ENCODE measurements at regions not wholly inside any gene's neighbourhood (a gene's known extent, or its start where the extent isn't known, plus 50 kb on each side); places are given as distances from the start of the nearest gene placed in this dataset.

DNA sequence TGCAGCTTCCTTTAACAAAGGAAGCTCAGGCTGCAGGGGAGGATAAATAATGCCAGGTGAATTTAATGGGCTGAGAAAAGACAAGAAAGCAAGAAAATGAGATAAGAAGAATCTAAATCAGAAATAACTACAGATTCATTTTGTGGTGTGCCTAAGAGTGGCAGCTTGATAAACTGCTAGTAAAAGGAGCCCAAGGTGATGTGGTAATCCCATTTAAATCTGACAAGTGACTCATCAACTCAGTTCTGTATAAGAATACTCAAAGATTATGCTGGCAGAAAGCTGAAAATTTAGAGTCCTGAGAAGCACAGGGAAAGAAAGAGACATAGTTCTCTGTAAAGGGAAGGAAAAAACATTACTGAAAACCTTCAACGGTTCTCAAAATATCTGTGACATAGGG, 109.4 kb upstream of the PDE1C start:
- DNase-seq (ENCODE audit: low read depth in 3 of 3), result no peak

- DNase-seq (ENCODE audit: low read depth in 3 of 3), result no peak
These were observed 108.6 kb upstream of the PDE1C start for GRCh38 chr7:32178677-32179366.

DNA sequence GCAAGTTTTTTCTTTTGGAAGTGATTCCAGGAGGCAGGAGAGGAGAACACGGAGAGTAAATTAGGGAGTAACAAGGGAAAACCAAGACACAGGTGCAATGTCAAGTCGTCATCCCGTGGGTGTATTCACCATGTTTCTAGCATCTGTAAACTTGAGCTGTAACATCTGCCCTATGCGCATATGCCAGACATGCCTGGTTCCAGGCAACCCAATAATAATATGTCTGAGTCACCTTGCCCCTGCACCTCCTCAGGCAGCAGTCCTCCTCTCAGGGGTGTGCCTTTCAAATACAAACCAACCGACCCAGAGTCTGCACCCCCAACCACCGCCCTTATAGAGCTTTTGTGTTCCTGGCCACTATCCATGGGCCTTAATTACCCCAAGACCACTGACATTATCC, 107.0 kb upstream of the PDE1C start:
- DNase-seq (ENCODE audit: low read depth in 3 of 3), result no peak

- no peak for DNase-seq (ENCODE audit: low read depth in 3 of 3)
These were observed 104.9 kb upstream of the PDE1C start for GRCh38 chr7:32175099-32175498.

- DNase-seq (ENCODE audit: low read depth in 3 of 3), result no peak
These were observed 101.0 kb upstream of the PDE1C start for GRCh38 chr7:32171248-32171647.

DNA sequence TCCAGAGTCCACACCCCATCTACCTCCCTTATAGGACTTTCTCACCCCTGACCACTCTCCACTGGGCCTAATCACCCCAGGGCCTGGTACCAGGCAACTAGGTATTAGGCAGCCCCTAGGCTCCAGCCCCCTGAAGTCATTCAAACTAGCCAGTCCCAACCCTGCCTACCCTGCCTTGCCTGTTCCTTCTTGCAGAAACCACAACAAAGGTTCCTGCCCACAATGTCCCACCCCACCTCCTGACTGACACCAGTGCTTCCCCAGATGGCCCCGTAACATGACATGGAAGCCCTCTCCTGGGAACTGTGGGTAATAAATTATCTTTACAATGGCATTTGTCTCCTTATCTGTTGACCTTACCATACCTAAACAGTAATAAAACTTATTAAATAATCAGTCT, 100.6 kb upstream of the PDE1C start:
- DNase-seq (ENCODE audit: low read depth in 3 of 3), result no peak

DNA sequence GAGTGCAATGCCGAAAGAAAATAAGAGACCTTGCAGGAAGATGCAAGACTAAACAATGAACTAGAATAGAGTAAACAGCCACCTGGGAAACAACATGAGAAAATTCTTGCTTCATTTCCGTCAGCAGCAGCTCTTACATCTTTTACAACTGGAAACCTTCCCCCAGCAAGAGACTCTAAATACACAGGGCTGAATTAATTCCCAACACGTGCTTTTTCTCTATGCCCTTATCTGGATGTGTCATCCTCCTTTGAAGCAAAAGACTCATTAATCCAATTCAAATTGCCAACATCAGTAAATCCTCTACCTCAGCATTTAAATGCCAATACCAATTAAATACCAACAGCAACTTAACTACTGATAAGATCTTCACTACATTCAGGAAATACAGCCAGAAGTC, 99.0 kb upstream of the PDE1C start:
- no peak for DNase-seq (ENCODE audit: low read depth in 3 of 3)

- DNase-seq (ENCODE audit: low read depth in 3 of 3), result no peak
These were observed 97.6 kb upstream of the PDE1C start for GRCh38 chr7:32167815-32168214.

- no peak for DNase-seq (ENCODE audit: low read depth in 3 of 3)
These were observed 97.0 kb upstream of the PDE1C start for GRCh38 chr7:32167256-32167655.

DNA sequence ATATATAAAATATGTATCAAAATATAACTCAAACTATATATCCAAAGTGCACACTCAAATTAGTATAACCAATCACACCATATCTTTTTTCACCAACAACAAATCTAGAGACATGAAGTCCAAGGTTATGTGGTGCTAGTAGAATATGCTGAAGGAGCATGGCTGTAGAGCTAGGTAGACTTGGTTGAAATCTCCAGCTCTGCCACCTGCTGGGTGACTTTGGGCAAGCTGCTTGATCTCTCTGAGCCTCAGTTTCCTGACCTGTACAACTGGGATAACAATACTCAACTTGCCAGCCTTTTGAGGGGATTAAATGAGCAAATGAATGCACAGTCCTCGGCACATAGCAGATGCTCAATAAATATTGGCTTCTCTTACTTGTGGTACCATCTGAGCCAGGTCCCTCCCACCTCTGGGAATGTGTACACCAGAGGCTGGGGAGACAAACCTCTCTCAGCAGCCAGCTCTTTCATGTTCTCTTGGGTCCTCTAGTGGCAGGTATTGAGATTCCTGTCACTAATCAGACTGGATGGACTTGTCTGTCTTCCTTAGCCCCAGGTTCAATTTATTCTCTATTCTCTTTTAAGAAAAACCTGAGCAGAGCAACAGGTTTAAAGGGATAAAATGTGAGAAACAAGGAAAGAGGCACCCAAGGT, 94.3 kb upstream of the PDE1C start:
- no peak for DNase-seq (ENCODE audit: low read depth in 3 of 3)

- no peak for DNase-seq (ENCODE audit: low read depth in 3 of 3)
These were observed 93.7 kb upstream of the PDE1C start for GRCh38 chr7:32163896-32164295.

DNA sequence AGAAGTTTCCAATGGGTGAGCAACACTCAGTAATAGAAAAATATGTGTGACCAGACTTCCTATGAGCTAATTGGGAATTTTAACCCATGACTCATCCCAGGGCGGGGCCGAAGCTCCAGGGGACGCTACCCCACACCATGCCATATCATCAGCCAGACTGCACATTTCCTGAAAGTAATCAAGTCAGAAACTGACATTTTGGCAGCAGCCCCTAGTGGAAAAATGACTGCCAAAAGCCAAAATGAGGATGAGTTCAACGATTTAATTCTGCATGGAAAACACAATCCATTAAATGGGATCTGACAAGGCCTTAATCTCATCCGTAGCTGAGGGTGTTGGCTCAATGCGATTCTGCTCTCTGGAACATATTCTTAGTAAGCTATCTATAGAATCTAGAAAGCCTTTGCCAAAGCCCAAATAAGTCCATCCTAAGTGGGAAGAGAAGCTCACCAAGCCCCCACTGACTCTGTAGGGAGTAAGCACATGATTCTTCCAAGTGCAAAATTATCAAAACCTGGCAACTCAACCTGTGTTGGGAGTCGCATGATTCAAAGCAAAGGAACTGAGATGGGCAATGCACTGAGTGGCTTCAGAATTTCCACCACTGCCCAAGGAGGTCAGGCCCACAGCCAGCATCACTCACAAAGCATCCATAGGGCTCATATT, 93.1 kb upstream of the PDE1C start:
- no peak for DNase-seq (ENCODE audit: low read depth in 3 of 3)

DNA sequence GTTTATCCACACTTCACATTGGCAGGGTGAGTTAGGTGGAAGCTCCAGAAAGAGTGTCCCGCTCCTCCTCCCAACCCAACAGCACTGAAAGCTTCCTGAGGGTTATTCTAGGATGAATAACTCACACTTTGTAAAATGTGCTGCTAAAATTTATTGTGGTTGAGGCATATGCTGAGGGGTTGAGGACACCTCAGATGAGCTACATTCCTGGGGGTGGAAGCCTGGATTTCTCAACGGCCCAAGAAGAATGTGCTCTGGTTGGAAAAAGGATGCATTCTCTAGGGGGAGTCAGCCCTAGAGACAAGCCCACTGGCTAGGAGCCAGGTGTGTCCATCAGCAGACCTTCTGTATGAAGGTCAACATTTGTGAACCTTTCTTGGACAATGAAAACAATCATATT, 91.5 kb upstream of the PDE1C start:
- no peak for DNase-seq (ENCODE audit: low read depth in 3 of 3)

GRCh38 chr7:32158751-32159745, 88.8 kb upstream of the PDE1C start:
- DNase-seq (ENCODE audit: low read depth in 3 of 3), result no peak

DNA sequence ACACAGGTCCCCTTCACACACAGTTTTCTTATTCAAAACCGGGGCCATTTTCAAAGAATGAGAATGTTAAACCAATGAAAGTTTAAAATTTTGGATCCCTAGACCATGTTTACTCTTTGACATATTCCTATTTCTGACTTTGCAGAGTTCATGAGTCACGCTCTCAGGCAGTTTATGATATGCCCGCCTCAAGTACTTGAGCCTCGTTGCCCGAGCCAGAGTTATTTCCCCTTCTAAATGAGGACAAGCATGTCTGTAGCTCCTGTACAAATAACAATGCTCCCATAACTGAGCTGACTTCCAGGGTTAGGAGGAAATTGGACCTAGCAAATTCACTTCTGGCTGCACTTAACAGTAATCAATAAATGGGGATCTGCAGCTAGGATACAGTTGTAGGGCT, 87.9 kb upstream of the PDE1C start:
- no peak for DNase-seq (ENCODE audit: low read depth in 3 of 3)

DNA sequence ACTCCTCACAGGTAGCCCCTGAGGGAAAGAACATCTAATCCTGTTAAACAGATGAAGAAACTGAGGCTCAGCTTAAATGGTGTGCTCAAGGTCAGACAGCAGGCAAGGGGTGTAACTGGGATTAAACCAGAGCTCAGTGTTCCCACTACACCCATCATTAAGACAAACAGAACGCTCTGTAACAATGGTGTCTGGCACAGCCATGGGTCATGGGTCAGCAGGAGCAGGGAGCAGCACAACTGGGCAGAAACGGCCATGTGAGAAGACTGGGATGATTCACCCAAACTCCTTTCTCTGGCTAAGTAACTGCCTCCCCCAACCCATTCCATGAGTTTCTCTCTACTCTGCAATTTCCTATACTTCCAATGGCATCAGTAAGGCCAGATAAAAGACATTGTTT, 85.5 kb upstream of the PDE1C start:
- DNase-seq (ENCODE audit: low read depth in 3 of 3), result no peak

- no peak for DNase-seq (ENCODE audit: low read depth in 3 of 3)
These were observed 84.6 kb upstream of the PDE1C start for GRCh38 chr7:32154797-32155196.

DNA sequence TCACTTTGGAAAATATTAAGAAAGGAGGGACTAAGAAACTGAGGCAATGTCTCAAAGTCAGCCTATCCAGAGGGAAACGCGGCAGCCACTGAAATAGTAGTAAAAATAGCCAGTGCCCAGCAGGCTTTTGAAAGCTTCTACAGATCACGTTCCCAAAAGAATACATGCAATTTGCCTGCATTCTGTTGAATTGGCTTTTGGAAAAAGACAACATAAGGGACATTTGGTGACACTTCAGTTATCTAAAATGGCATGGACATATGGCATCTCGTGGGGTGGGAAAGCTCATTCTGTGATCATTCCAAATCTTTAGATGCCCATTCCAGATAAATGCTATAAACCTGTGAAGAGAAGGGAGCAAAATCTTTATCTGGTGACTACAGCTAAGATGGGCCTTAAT, 82.8 kb upstream of the PDE1C start:
- no peak for DNase-seq (ENCODE audit: low read depth in 3 of 3)

GRCh38 chr7:32152576-32152975, 82.4 kb upstream of the PDE1C start:
- DNase-seq (ENCODE audit: low read depth in 3 of 3), result no peak

- DNase-seq (ENCODE audit: low read depth in 3 of 3), result no peak
These were observed 80.4 kb upstream of the PDE1C start for GRCh38 chr7:32150589-32150988.

DNA sequence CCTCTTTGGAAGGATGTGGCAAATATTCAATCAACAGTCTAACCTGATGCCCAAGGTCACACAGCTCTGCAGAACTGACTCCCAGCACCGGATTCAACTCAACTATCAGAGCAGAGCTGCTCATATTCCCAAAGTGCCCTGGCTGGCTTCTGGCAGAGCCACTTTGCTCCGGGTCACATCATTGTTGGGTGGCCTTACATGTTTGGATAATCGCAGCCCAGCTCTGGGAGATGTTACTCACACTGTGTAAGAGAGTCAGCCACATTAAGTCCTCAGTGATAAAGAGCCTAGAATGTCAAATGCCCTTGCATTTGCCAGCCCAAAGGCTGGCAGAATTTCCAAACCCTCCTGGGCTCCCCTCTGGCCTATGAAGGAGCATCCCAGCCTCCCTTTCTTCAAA, 79.8 kb upstream of the PDE1C start:
- no peak for DNase-seq (ENCODE audit: low read depth in 3 of 3)
